ENCODE measurements at regions not wholly inside any gene's neighbourhood (a gene's known extent, or its start where the extent isn't known, plus 50 kb on each side); places are given as distances from the start of the nearest gene placed in this dataset.

- TF ChIP-seq CTCF (conservative IDR thresholded peaks at IDR 0.05; ENCODE audit: low read depth, low read length): no peak
- no peak for TF ChIP-seq EZH2 (IDR thresholded peaks at IDR 0.05; ENCODE audit: borderline replicate concordance, low read depth, low read length, poor library complexity, severe bottlenecking)
Measured at GRCh38 chr6:141259807-141260206, 872.9 kb upstream of the GJE1 start.

Data from A673 (cell line).